WERI-Rb-1 (cell line): ENCODE measurements at regions not wholly inside any gene's neighbourhood (a gene's known extent, or its start where the extent isn't known, plus 50 kb on each side); places are given as distances from the start of the nearest gene placed in this dataset.

Source experiments
- DNase-seq: peaks from one replicate; pipeline ENCODE4 v3.0.0-alpha.2; 2020
- H3K27ac ChIP-seq: fragments of 250-450 bp; sonication (Bioruptor Pico); 2 replicates; pipeline ENCODE4 v1.5.1; 2020; ENCODE audit warnings: mild to moderate bottlenecking, moderate library complexity
- H3K27me3 ChIP-seq: fragments of 250-450 bp; sonication (Bioruptor Pico); 2 replicates; pipeline ENCODE4 v1.5.1; 2021; ENCODE audit warnings: mild to moderate bottlenecking, low read depth, moderate library complexity; ENCODE audit not compliant: insufficient read depth, severe bottlenecking
- H3K36me3 ChIP-seq: fragments of 250-450 bp; sonication (Bioruptor Pico); 2 replicates; pipeline ENCODE4 v1.5.1; 2020; ENCODE audit warnings: mild to moderate bottlenecking, moderate library complexity
- H3K4me3 ChIP-seq: 2 replicates; pipeline ENCODE4 v1.5.1; 2011; ENCODE audit warnings: low read depth, mild to moderate bottlenecking, control low read depth, low read length
- H3K9me3 ChIP-seq: fragments of 250-450 bp; sonication (Bioruptor Pico); 2 replicates; pipeline ENCODE4 v1.5.1; 2021; ENCODE audit warnings: mild to moderate bottlenecking, moderate library complexity; ENCODE audit not compliant: severe bottlenecking
- TF ChIP-seq, protein P1 (sequence below): IDR thresholded peaks from 2 replicates; pipeline ENCODE4 v1.5.1; 2011; ENCODE audit warnings: low read depth, mild to moderate bottlenecking, control low read depth, inconsistent platforms, low read length

DNA sequence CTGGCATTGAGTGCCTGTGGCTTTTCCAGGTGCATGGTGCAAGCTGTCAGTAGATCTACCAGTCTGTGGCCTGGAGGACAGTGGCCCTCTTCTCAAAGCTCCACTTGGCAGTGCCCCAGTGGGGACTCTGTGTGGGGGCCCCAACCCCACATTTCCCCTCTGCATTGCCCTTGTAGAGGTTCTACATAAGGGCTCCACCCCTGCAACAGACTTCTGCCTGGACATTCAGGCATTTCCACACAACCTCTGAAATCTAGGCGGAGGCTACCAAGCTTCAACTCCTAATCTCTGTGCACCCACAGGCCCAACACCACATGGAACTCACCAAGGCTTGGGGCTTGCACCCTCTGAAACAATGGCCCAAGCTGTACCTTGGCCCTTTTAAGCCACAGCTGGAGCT lies 102.7 kb upstream of the PLEKHG7 start:
- Histone ChIP-seq H3K27ac (no peak overlapping the region), H3K36me3 (no peaks in the 10 kb centered on the region), H3K9me3 (peaks cover 26% of the 10 kb centered on the region), H3K4me3 (no peak overlapping the region), H3K27me3 (no peaks in the 10 kb centered on the region)
- TF ChIP-seq, protein P1, sequence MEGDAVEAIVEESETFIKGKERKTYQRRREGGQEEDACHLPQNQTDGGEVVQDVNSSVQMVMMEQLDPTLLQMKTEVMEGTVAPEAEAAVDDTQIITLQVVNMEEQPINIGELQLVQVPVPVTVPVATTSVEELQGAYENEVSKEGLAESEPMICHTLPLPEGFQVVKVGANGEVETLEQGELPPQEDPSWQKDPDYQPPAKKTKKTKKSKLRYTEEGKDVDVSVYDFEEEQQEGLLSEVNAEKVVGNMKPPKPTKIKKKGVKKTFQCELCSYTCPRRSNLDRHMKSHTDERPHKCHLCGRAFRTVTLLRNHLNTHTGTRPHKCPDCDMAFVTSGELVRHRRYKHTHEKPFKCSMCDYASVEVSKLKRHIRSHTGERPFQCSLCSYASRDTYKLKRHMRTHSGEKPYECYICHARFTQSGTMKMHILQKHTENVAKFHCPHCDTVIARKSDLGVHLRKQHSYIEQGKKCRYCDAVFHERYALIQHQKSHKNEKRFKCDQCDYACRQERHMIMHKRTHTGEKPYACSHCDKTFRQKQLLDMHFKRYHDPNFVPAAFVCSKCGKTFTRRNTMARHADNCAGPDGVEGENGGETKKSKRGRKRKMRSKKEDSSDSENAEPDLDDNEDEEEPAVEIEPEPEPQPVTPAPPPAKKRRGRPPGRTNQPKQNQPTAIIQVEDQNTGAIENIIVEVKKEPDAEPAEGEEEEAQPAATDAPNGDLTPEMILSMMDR, result no peak
- DNase-seq, result no peak

DNA sequence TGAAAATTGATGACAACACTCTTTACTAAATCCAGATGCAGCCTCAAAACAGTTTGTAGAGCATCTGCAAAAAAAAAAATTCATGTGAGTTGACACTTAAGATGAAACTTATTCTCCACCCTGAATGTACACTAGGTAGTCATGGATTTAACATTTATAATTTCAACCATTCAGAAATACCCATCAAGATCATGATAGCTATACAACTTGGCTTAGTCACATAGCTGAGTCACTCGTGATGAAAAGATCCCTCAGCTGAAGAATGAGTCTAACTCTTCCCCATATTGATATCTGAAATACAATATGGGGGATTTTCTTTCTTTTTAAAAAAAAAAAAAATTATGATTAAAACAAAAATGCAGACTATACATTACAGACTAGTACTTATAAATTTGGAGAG lies 104.8 kb upstream of the PLEKHG7 start:
- TF ChIP-seq, protein P1, result no peak
- no peaks in the 10 kb centered on the region for H3K27me3 ChIP-seq
- no peak overlapping the region for H3K4me3 ChIP-seq
- no peak overlapping the region for H3K27ac ChIP-seq
- no peaks in the 10 kb centered on the region for H3K36me3 ChIP-seq
- peaks cover 26% of the 10 kb centered on the region for H3K9me3 ChIP-seq
- no peak for DNase-seq

DNA sequence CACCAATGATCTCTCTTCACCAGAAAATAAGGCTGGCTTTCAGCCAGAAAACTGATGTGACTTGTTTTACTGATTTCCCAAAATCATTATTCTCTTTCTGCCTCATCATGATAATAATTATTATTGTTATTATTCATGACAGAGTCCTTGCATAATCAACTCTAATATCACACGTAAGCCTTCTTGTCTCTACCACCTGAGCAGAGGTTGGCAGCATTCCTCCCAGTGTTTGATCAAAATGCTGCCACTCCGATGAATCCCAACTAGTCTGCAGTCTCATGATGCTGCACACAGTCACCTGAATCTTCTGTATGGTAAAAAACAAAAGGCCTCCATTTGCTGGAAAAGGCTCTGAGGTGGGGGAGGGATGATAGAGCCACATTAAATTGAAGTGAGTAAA lies 105.7 kb upstream of the PLEKHG7 start:
- Histone ChIP-seq H3K27me3 (no peaks in the 10 kb centered on the region), H3K36me3 (no peaks in the 10 kb centered on the region), H3K9me3 (peaks cover 25% of the 10 kb centered on the region), H3K27ac (no peak overlapping the region), H3K4me3 (no peak overlapping the region)
- TF ChIP-seq, protein P1, result no peak
- no peak for DNase-seq

DNA sequence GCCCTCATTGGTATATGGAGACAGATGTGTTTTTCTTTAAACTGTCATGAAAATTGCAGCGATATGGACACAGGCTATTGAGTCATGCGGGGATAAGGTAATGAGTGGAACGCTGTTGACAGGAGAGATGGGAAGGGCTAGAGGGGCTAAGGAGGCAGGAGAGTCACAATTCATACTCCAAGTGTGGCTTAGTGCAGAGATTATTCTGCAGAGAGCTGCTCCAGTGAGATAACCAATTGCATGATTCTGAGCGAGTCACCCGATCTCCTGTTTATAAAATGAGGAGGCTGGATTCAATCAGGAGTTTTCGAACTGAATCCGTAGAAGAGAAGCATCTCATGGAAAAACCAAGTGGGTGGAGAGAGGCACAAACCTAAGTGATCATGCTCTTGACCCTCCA lies 106.4 kb upstream of the PLEKHG7 start:
- Histone ChIP-seq H3K27me3 (no peaks in the 10 kb centered on the region), H3K9me3 (peaks cover 18% of the 10 kb centered on the region), H3K4me3 (no peak overlapping the region), H3K27ac (no peak overlapping the region), H3K36me3 (no peaks in the 10 kb centered on the region)
- no peak for DNase-seq
- TF ChIP-seq, protein P1, result no peak

DNA sequence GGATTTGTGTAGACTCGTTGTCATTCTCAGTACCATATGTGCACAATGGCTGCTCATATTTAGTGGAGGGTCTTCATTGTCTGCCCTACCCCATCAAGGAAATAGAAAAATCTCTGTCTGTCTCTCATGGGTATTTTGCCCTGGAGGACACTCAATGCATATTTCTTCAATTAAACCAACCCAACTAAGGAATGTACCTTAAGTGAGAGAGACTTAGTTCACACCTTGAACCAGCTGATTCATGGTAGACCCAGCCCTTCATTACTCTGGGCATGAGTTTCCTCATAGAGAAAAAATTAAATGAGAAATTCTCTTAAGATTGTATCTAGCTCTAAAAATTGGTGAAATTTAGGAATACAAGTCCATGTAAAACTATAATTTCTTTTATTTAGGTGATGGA lies 107.1 kb upstream of the PLEKHG7 start:
- no peaks in the 10 kb centered on the region for H3K27me3 ChIP-seq
- DNase-seq, result no peak
- no peaks in the 10 kb centered on the region for H3K36me3 ChIP-seq
- no peak overlapping the region for H3K27ac ChIP-seq
- peaks cover 15% of the 10 kb centered on the region for H3K9me3 ChIP-seq
- TF ChIP-seq, protein P1, result no peak
- no peak overlapping the region for H3K4me3 ChIP-seq

DNA sequence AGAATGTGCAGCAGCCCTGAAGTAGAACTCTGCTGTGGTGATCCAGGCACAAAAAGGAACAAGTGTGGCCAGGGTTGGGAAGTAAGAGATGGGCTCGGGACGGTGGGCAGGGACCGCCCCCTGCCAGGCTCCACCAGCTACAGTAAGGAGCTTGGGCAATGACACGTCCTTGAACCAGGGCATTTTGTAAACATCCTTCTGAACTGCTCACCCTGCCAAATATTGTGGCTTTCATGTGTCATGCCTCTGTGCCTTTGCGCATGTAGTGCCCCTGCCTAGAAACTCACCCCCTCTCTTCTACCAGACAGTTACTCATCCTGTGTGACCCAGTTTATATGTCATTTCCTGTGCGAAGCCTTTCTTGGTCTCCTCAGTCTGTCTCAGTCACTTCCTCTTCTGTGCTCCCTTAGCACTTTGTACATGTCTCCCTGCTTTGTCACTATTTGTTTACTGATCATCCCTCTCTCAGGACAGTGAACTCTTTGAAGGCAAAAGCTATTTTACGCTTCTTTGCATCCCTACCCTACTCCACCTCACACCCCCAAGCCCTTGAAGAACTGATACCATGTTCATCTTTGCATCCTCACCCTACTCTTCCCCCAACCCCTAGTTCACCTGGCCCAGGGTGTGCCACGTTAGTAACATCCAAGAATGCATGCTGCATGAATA lies 108.9 kb upstream of the PLEKHG7 start:
- Histone ChIP-seq H3K27me3 (no peaks in the 10 kb centered on the region), H3K36me3 (no peaks in the 10 kb centered on the region), H3K27ac (no peak overlapping the region), H3K4me3 (no peak overlapping the region), H3K9me3 (peaks cover 2% of the 10 kb centered on the region)
- DNase-seq, result no peak
- TF ChIP-seq, protein P1, result no peak
